Lung (tissue), 11 donors: ENCODE measurements at regions not wholly inside any gene's neighbourhood (a gene's known extent, or its start where the extent isn't known, plus 50 kb on each side); places are given as distances from the start of the nearest gene placed in this dataset.

ENCODE experiments used
- ATAC-seq: fragments of 200-7000 bp; cut with Tn5 transposase; one replicate; pipeline ENCODE4 v1.9.1; 2020; ENCODE audit warnings: moderate number of reproducible peaks; ENCODE audit not compliant: insufficient read depth, low FRiP score
- DNase-seq, 3 donors: peaks; one replicate each; pipeline ENCODE4 v3.0.0-alpha.2; 2013 to 2017
- H3K27ac ChIP-seq, 2 donors: one replicate each; pipeline ENCODE4 v1.5.1; 2013; ENCODE audit warnings: mild to moderate bottlenecking in 2 of 2, moderate library complexity in 2 of 2, control low read depth in 1 of 2, inconsistent platforms in 1 of 2, low read depth in 1 of 2, low read length in 1 of 2
- H3K27me3 ChIP-seq, 3 donors: one replicate each; pipeline ENCODE4 v1.5.1; 2013; ENCODE audit warnings: low read length in 2 of 3; ENCODE audit not compliant: control insufficient read depth in 3 of 3, insufficient read depth in 3 of 3
- H3K36me3 ChIP-seq, 4 donors: one replicate each; pipeline ENCODE4 v1.5.1; 2013; ENCODE audit warnings: low read length in 4 of 4, mild to moderate bottlenecking in 1 of 4, moderate library complexity in 1 of 4; ENCODE audit not compliant: control insufficient read depth in 4 of 4, insufficient read depth in 4 of 4
- H3K4me1 ChIP-seq, 5 donors: one replicate each; pipeline ENCODE4 v1.5.1; 2013; ENCODE audit warnings: low read length in 5 of 5, mild to moderate bottlenecking in 2 of 5, moderate library complexity in 1 of 5; ENCODE audit not compliant: control insufficient read depth in 5 of 5, insufficient read depth in 5 of 5
- H3K4me3 ChIP-seq: one replicate; pipeline ENCODE4 v1.5.1; 2013; ENCODE audit warnings: mild to moderate bottlenecking, control low read depth, moderate library complexity
- H3K9ac ChIP-seq, 2 donors: one replicate each; pipeline ENCODE4 v1.5.1; 2013; ENCODE audit warnings: low read length in 2 of 2, control low read depth in 1 of 2; ENCODE audit not compliant: insufficient read depth in 1 of 2
- H3K9me3 ChIP-seq, 4 donors: one replicate each; pipeline ENCODE4 v1.5.1; 2013; ENCODE audit warnings: low read length in 3 of 4, mild to moderate bottlenecking in 1 of 4, moderate library complexity in 1 of 4; ENCODE audit not compliant: control insufficient read depth in 4 of 4, insufficient read depth in 3 of 4
- CTCF ChIP-seq: IDR thresholded peaks from 2 replicates; pipeline ENCODE4 v1.5.1; 2012; ENCODE audit warnings: mild to moderate bottlenecking; ENCODE audit errors: control extremely low read depth, extremely low read depth
- WGBS, 2 donors: extraction: QIAGEN DNeasy Blood & Tissue Kit; methylation state at CpG; one replicate each; pipeline ENCODE4 v1.1.7; 2013; 5-methylcytosine and 5-hydroxymethylcytosine counted together
- donor health status: control.
- donor health status: control.
- donor health status: Bipolar disorder and iron deficiency.
- donor health status: healthy.
- donor health status: DM: yes; HTN: yes; CAD: no.

GRCh38 chr1:239225396-239225795, 161.0 kb upstream of the CHRM3 start:
- Histone ChIP-seq H3K4me3 (no peak overlapping the region), H3K9me3 (peaks cover 0 to 18% (median 9%) of the 10 kb centered on the region in 4 donors), H3K4me1 (no peaks in the 10 kb centered on the region), H3K36me3 (no peaks in the 10 kb centered on the region), H3K9ac (no peak overlapping the region), H3K27me3 (no peaks in the 10 kb centered on the region), H3K27ac (no peak overlapping the region)
- no peak for ATAC-seq
- WGBS, 2 donors = 87 to 93% methylated on average over 2 of the region's 2 CpGs
- DNase-seq = no peak
- no peak for TF ChIP-seq CTCF

GRCh38 chr1:239224100-239224499, 162.3 kb upstream of the CHRM3 start:
- Histone ChIP-seq H3K27me3 (no peaks in the 10 kb centered on the region), H3K36me3 (no peaks in the 10 kb centered on the region), H3K27ac (no peak overlapping the region), H3K4me3 (no peak overlapping the region), H3K9ac (no peak overlapping the region), H3K4me1 (no peaks in the 10 kb centered on the region), H3K9me3 (peaks cover 0 to 18% (median 9%) of the 10 kb centered on the region in 4 donors)
- no peak for ATAC-seq
- 91 to 94% methylated on average over 2 of the region's 2 CpGs for WGBS, 2 donors
- DNase-seq = no peak
- TF ChIP-seq CTCF = no peak

- 88 to 97% methylated on average over 1 of the region's 1 CpG for WGBS, 2 donors
- Histone ChIP-seq H3K9ac (no peak overlapping the region), H3K36me3 (no peaks in the 10 kb centered on the region), H3K9me3 (peaks cover 0 to 15% (median 9%) of the 10 kb centered on the region in 4 donors), H3K4me3 (no peak overlapping the region), H3K4me1 (no peaks in the 10 kb centered on the region), H3K27ac (no peak overlapping the region), H3K27me3 (no peaks in the 10 kb centered on the region)
- no peak for ATAC-seq
- no peak for TF ChIP-seq CTCF
- DNase-seq = no peak
These were observed 163.4 kb upstream of the CHRM3 start for GRCh38 chr1:239222999-239223398.

- no peaks in the 10 kb centered on the region for H3K4me1 ChIP-seq
- no peak for TF ChIP-seq CTCF
- no peaks in the 10 kb centered on the region for H3K27me3 ChIP-seq
- H3K9ac ChIP-seq = no peak overlapping the region
- no peak overlapping the region for H3K4me3 ChIP-seq
- WGBS, 2 donors = 95 to 99% methylated on average over 2 of the region's 2 CpGs
- ATAC-seq (no peak), DNase-seq (no peak)
- no peak overlapping the region for H3K27ac ChIP-seq
- peaks cover 0 to 13% (median 9%) of the 10 kb centered on the region in 4 donors for H3K9me3 ChIP-seq
- H3K36me3 ChIP-seq = no peaks in the 10 kb centered on the region
These were observed 164.7 kb upstream of the CHRM3 start for GRCh38 chr1:239221656-239222055.
